GF-D8 (cell line): ENCODE measurements at regions not wholly inside any gene's neighbourhood (a gene's known extent, or its start where the extent isn't known, plus 50 kb on each side); places are given as distances from the start of the nearest gene placed in this dataset.

Source experiments
- DNase-seq: peaks from one replicate; lab custom pipeline; 2025; lab: John Stamatoyannopoulos, UW

- no peak for DNase-seq
These were observed 60.1 kb upstream of the SLC30A5 start for GRCh38 chr5:69033690-69034089.

GRCh38 chr5:69034898-69035297 is 58.9 kb upstream of the SLC30A5 start:
- no peak for DNase-seq

GRCh38 chr5:69035665-69036064 is 58.1 kb upstream of the SLC30A5 start:
- no peak for DNase-seq

- DNase-seq, result no peak
These were observed 55.3 kb upstream of the SLC30A5 start for GRCh38 chr5:69038539-69038938.

- DNase-seq, result no peak
These were observed 54.0 kb upstream of the SLC30A5 start for GRCh38 chr5:69039829-69040228.

- no peak for DNase-seq
These were observed 51.3 kb upstream of the SLC30A5 start for GRCh38 chr5:69042500-69042899.

- DNase-seq, result peak; percentile 55
These were observed 50.7 kb upstream of the SLC30A5 start for GRCh38 chr5:69042915-69043654.

- no peak for DNase-seq
These were observed 50.2 kb upstream of the SLC30A5 start for GRCh38 chr5:69043655-69043996.
